Vagina (tissue), 2 donors: ENCODE measurements at regions not wholly inside any gene's neighbourhood (a gene's known extent, or its start where the extent isn't known, plus 50 kb on each side); places are given as distances from the start of the nearest gene placed in this dataset.

Source experiments
- DNase-seq, 2 donors: peaks; one replicate each; pipeline ENCODE4 v3.0.0-alpha.2; 2017; ENCODE audit errors: extremely low spot score in 2 of 2
- H3K27ac ChIP-seq: fragments of 200-600 bp; sonication (generic); one replicate; pipeline ENCODE4 v1.5.1; 2019
- H3K27me3 ChIP-seq: fragments of 200-600 bp; sonication (generic); one replicate; pipeline ENCODE4 v1.5.1; 2019
- H3K36me3 ChIP-seq, 2 donors: fragments of 200-600 bp; sonication (generic); one replicate each; pipeline ENCODE4 v1.5.1; 2017 to 2019
- H3K4me1 ChIP-seq: fragments of 200-600 bp; sonication (generic); one replicate; pipeline ENCODE4 v1.5.1; 2019
- H3K4me3 ChIP-seq, 2 donors: fragments of 200-600 bp; sonication (generic); 1 replicate in 1 of 2; 2 replicates in 1 of 2; pipeline ENCODE4 v1.5.1; 2016 to 2019
- H3K9me3 ChIP-seq: fragments of 200-600 bp; sonication (generic); one replicate; pipeline ENCODE4 v1.5.1; 2019
- POLR2A ChIP-seq, 2 donors: fragments of 450-650 bp; IDR thresholded peaks; one replicate each; pipeline ENCODE4 v1.6.1; 2017; ENCODE audit warnings: antibody characterized with exemption in 2 of 2, mild to moderate bottlenecking in 2 of 2, moderate library complexity in 2 of 2
- POLR2AphosphoS5 ChIP-seq, 2 donors: sonication (generic); formaldehyde crosslinking; IDR thresholded peaks; one replicate each; pipeline ENCODE4 v1.9.0; 2017; ENCODE audit warnings: antibody characterized with exemption in 2 of 2, mild to moderate bottlenecking in 2 of 2, low read depth in 1 of 2; ENCODE audit not compliant: insufficient read depth in 1 of 2
- intact Hi-C: fragments of 100-400 bp; cut with DNase I; formaldehyde crosslinking; loops from one replicate; pipeline ENCODE4 v1.15.1; 2023
- TF ChIP-seq, protein P1 (sequence below), 3 experiments: fragments of 450-650 bp in 2 of 3; fragments of 200-600 bp in 1 of 3; sonication (generic) in 1 of 3; IDR thresholded peaks; one replicate each; pipeline ENCODE4 v1.5.1; 2017 to 2019; ENCODE audit warnings: antibody characterized with exemption in 3 of 3, mild to moderate bottlenecking in 2 of 3, moderate library complexity in 2 of 3

DNA sequence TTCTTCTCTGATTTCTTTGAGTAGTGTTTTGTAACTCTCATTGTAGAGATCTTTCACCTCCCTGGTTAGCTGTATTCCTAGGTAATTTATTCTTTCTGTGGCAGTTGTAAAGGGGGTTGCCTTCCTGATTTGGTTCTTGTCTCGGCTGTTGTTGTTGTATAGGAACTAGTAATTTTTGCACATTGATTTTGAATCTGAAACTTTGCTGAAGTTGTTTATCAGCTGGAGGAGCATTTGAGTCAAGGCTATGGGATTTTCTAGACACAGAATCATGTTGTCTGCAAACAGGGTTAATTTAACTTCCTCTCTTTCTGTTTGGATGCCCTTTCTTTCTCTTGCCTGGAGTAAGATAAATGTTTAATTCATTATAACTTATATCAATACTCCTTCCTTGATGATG is 86.4 kb downstream of the OLIG3 start:
- DNase-seq: no peak
- Histone ChIP-seq H3K36me3 (no peaks in the 10 kb centered on the region), H3K4me3 (no peak overlapping the region), H3K27me3 (no peaks in the 10 kb centered on the region), H3K4me1 (no peaks in the 10 kb centered on the region), H3K27ac (no peak overlapping the region), H3K9me3 (no peaks in the 10 kb centered on the region)
- intact Hi-C loops: no loop called here
- TF ChIP-seq, protein P1, sequence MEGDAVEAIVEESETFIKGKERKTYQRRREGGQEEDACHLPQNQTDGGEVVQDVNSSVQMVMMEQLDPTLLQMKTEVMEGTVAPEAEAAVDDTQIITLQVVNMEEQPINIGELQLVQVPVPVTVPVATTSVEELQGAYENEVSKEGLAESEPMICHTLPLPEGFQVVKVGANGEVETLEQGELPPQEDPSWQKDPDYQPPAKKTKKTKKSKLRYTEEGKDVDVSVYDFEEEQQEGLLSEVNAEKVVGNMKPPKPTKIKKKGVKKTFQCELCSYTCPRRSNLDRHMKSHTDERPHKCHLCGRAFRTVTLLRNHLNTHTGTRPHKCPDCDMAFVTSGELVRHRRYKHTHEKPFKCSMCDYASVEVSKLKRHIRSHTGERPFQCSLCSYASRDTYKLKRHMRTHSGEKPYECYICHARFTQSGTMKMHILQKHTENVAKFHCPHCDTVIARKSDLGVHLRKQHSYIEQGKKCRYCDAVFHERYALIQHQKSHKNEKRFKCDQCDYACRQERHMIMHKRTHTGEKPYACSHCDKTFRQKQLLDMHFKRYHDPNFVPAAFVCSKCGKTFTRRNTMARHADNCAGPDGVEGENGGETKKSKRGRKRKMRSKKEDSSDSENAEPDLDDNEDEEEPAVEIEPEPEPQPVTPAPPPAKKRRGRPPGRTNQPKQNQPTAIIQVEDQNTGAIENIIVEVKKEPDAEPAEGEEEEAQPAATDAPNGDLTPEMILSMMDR (IDR thresholded peaks at IDR 0.05): no peak
- TF ChIP-seq POLR2A (IDR thresholded peaks at IDR 0.05) (no peak), POLR2AphosphoS5 (IDR thresholded peaks at IDR 0.05; ENCODE audit: insufficient read depth in 1 of 2, low read depth in 1 of 2) (no peak)

DNA sequence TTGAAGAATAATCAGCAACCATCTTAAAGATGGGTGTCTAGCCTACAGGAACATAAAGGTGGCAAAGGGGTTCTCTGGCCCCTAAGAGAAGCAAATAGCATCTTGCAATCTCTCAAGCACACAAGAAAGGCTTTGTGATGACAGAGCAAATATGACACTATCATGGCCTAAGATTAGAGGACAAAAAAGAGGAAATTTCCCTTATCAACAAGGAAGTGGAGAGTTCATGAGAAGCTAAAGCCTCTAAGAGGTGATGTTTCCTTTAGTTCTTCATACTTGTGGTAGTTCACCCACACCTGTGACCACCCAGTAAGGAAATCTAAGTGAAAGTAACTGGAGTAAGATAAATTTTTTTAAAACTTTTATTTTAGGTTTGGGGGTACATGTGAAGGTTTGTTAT is 88.4 kb downstream of the OLIG3 start:
- TF ChIP-seq POLR2A (IDR thresholded peaks at IDR 0.05): no peak
- TF ChIP-seq, protein P1 (IDR thresholded peaks at IDR 0.05): no peak
- TF ChIP-seq POLR2AphosphoS5 (IDR thresholded peaks at IDR 0.05; ENCODE audit: insufficient read depth in 1 of 2, low read depth in 1 of 2): no peak
- no peaks in the 10 kb centered on the region for H3K4me1 ChIP-seq
- no peaks in the 10 kb centered on the region for H3K9me3 ChIP-seq
- no peak overlapping the region for H3K4me3 ChIP-seq
- intact Hi-C loops: no loop called here
- H3K27ac ChIP-seq: no peak overlapping the region
- H3K27me3 ChIP-seq: no peaks in the 10 kb centered on the region
- H3K36me3 ChIP-seq: no peaks in the 10 kb centered on the region
- DNase-seq: no peak

DNA sequence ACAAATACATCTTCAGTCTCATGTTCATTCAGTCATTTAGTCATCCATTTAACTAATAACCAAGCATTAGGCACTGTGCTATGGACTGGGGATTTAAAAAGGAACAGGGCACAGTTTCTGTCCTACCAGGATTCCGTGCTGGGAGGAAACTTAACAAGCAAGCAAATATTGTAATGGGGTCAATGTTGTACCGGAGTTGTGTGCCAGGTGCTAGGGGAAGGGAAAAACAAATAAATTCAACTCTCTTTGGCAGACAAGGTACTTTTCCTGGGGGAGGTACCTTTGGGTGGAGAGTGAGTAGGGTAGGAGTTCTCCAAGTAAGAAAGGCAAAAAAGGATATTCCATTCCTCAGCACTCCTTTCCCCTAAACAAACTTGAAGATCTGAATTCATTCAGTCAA is 90.3 kb downstream of the OLIG3 start:
- DNase-seq: no peak
- H3K4me1 ChIP-seq: no peaks in the 10 kb centered on the region
- H3K27ac ChIP-seq: no peak overlapping the region
- TF ChIP-seq POLR2AphosphoS5 (IDR thresholded peaks at IDR 0.05; ENCODE audit: insufficient read depth in 1 of 2, low read depth in 1 of 2) (no peak), POLR2A (IDR thresholded peaks at IDR 0.05) (no peak)
- TF ChIP-seq, protein P1 (IDR thresholded peaks at IDR 0.05): no peak
- no peaks in the 10 kb centered on the region for H3K36me3 ChIP-seq
- H3K4me3 ChIP-seq: no peak overlapping the region
- no peaks in the 10 kb centered on the region for H3K27me3 ChIP-seq
- no peaks in the 10 kb centered on the region for H3K9me3 ChIP-seq
- intact Hi-C loops: no loop called here

DNA sequence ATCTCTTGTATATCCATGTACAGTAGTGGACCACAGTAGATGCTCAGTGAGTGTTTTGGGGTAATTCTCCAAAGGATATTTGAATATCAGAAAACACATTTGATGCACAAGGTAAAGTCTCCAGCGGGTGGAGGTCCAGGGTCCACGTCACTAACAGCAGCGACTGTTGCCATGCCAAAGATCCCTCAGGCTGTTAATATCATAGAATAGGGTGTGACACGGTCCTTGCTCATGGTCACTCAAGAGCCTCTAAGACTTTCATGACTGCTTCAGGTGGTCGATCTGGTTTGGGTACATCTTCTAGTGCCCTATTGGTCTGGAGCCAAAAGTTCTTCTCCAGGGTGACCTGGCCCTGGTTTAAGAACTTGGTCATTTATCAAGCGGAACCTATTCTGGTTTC is 90.8 kb downstream of the OLIG3 start:
- no peak overlapping the region for H3K27ac ChIP-seq
- no peak for DNase-seq
- no peaks in the 10 kb centered on the region for H3K27me3 ChIP-seq
- no peaks in the 10 kb centered on the region for H3K9me3 ChIP-seq
- H3K4me1 ChIP-seq: no peaks in the 10 kb centered on the region
- TF ChIP-seq, protein P1 (IDR thresholded peaks at IDR 0.05): no peak
- H3K36me3 ChIP-seq: no peaks in the 10 kb centered on the region
- intact Hi-C loops: no loop called here
- no peak overlapping the region for H3K4me3 ChIP-seq

DNA sequence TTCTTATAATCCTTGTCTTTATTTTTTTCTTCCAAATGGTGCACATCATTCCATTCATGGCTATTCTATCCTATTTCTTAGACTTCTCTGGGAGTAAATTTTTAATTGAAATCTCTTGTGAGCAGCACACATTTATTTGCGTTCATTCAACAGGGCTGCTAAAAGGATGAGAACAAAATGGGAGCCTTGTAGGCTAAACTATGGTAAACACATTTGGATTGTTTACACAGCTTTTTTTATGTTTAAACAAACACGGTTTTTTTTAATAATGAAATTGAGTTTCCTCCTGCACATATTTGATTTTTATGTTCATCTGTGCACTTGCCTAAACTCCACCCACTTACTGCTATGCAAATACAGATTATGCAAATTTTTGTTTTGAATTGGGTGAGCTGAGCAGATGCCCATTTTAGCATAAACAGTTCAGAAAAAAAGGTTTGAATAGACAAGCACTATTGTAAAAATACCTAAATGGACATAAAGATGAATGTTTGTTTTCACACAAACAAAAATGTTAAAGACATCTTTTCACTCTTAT is 92.0 kb downstream of the OLIG3 start:
- DNase-seq: no peak
- no peaks in the 10 kb centered on the region for H3K9me3 ChIP-seq
- H3K27ac ChIP-seq: no peak overlapping the region
- H3K36me3 ChIP-seq: no peaks in the 10 kb centered on the region
- no peaks in the 10 kb centered on the region for H3K4me1 ChIP-seq
- H3K27me3 ChIP-seq: no peaks in the 10 kb centered on the region
- intact Hi-C loops: no loop called here
- H3K4me3 ChIP-seq: no peak overlapping the region
- no peak for TF ChIP-seq POLR2AphosphoS5 (IDR thresholded peaks at IDR 0.05; ENCODE audit: insufficient read depth in 1 of 2, low read depth in 1 of 2)
- TF ChIP-seq, protein P1 (IDR thresholded peaks at IDR 0.05): no peak
- no peak for TF ChIP-seq POLR2A (IDR thresholded peaks at IDR 0.05)
